ENCODE measurements at regions not wholly inside any gene's neighbourhood (a gene's known extent, or its start where the extent isn't known, plus 50 kb on each side); places are given as distances from the start of the nearest gene placed in this dataset.

GRCh38 chr2:215868846-215869543, 144.4 kb downstream of the MREG start:
- ATAC-seq (ENCODE audit: low read depth) (no peak), DNase-seq (no peak)
- no peak overlapping the region for H3K4me3 Mint-ChIP-seq
- no peak overlapping the region for H3K27ac ChIP-seq (ENCODE audit: low read length in 2 of 2)
- intact Hi-C loops (cut with micrococcal nuclease) = no loop called here
- H3K4me3 ChIP-seq (ENCODE audit: control extremely low read depth in 1 of 5, extremely low read depth in 1 of 5, insufficient read depth in 1 of 5, low read depth in 2 of 5, low read length in 4 of 5) = no peak overlapping the region
- no peaks in the 10 kb centered on the region for H3K36me3 ChIP-seq (replicated peaks in 1 of 2; ENCODE audit: control extremely low read depth in 1 of 2, control insufficient read depth in 1 of 2, extremely low read depth in 1 of 2, insufficient read depth in 2 of 2, low read length in 1 of 2)
- no peak overlapping the region for H3K4me2 ChIP-seq (replicated peaks; ENCODE audit: low read depth, low read length, poor library complexity, severe bottlenecking)
- H3K27ac Mint-ChIP-seq = no peak overlapping the region
- ChIA-PET CTCF (no interaction called here), POLR2A (no interaction called here)
- no peaks in the 10 kb centered on the region for H3K9me3 Mint-ChIP-seq (ENCODE audit: insufficient read depth)
- H2AFZ ChIP-seq (ENCODE audit: insufficient read depth, low read depth, low read length, poor library complexity, severe bottlenecking) = no peak overlapping the region
- no peaks in the 10 kb centered on the region for H3K4me1 Mint-ChIP-seq
- H3K4me1 ChIP-seq (ENCODE audit: control insufficient read depth in 2 of 2, insufficient read depth in 2 of 2, low read length in 2 of 2) = no peaks in the 10 kb centered on the region
- peaks cover 0 to 7% (median 3%) of the 10 kb centered on the region in 4 experiments for H3K27me3 ChIP-seq (replicated peaks in 1 of 4; ENCODE audit: control extremely low read depth in 1 of 4, control insufficient read depth in 3 of 4, insufficient read depth in 4 of 4, low read length in 3 of 4)
- no peaks in the 10 kb centered on the region for H3K79me2 ChIP-seq (ENCODE audit: control insufficient read depth, insufficient read depth, low read length)
- H4K20me1 ChIP-seq (ENCODE audit: control insufficient read depth, insufficient read depth, low read length, poor library complexity, severe bottlenecking) = no peaks in the 10 kb centered on the region
- peaks cover 25% of the 10 kb centered on the region for H3K27me3 Mint-ChIP-seq
- no peak overlapping the region for H3K9ac ChIP-seq (ENCODE audit: low read length)
- no CpG with 5 or more reads among the region's 4 CpGs for WGBS (ENCODE audit: insufficient coverage)
- H3K9me3 ChIP-seq (ENCODE audit: control extremely low read depth in 1 of 3, control insufficient read depth in 2 of 3, insufficient read depth in 1 of 3, low read length in 2 of 3) = peaks cover 0 to 2% (median 0%) of the 10 kb centered on the region in 3 donors
- TF ChIP-seq, protein P1, sequence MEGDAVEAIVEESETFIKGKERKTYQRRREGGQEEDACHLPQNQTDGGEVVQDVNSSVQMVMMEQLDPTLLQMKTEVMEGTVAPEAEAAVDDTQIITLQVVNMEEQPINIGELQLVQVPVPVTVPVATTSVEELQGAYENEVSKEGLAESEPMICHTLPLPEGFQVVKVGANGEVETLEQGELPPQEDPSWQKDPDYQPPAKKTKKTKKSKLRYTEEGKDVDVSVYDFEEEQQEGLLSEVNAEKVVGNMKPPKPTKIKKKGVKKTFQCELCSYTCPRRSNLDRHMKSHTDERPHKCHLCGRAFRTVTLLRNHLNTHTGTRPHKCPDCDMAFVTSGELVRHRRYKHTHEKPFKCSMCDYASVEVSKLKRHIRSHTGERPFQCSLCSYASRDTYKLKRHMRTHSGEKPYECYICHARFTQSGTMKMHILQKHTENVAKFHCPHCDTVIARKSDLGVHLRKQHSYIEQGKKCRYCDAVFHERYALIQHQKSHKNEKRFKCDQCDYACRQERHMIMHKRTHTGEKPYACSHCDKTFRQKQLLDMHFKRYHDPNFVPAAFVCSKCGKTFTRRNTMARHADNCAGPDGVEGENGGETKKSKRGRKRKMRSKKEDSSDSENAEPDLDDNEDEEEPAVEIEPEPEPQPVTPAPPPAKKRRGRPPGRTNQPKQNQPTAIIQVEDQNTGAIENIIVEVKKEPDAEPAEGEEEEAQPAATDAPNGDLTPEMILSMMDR (IDR thresholded peaks at IDR 0.05) = no peak
- no peak for TF ChIP-seq EZH2 (IDR thresholded peaks at IDR 0.05; ENCODE audit: borderline replicate concordance, insufficient read depth, low read depth, low read length, poor library complexity, severe bottlenecking)

DNA sequence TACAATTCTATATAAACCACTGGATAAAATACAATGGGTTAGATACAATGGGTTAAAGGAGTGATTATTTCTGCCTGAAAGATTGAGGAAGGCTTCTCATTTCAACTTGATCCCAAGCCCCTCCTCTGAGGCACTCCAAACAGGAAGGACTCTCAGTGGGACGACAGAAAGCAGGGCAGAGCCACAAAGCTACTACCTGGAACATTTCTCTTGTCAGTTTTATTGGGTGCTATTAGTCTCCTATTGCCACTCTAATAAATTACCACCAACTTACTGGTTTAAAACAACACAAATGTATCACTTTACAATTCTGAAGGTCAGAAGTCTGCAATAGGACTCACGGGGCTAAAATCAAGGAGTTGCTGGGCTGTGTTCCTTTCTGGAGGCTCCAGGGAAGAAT, 146.7 kb downstream of the MREG start:
- TF ChIP-seq EZH2 (IDR thresholded peaks at IDR 0.05; ENCODE audit: borderline replicate concordance, insufficient read depth, low read depth, low read length, poor library complexity, severe bottlenecking) = no peak
- TF ChIP-seq, protein P1 (IDR thresholded peaks at IDR 0.05) = no peak
- H3K4me2 ChIP-seq (replicated peaks; ENCODE audit: low read depth, low read length, poor library complexity, severe bottlenecking) = no peak overlapping the region
- H3K9me3 ChIP-seq (ENCODE audit: control extremely low read depth in 1 of 3, control insufficient read depth in 2 of 3, insufficient read depth in 1 of 3, low read length in 2 of 3) = peaks cover 0 to 2% (median 0%) of the 10 kb centered on the region in 3 donors
- Mint-ChIP-seq H3K27me3 (peaks cover 32% of the 10 kb centered on the region), H3K4me3 (no peak overlapping the region), H3K4me1 (no peaks in the 10 kb centered on the region), H3K27ac (no peak overlapping the region), H3K9me3 (ENCODE audit: insufficient read depth) (no peaks in the 10 kb centered on the region)
- H3K4me1 ChIP-seq (ENCODE audit: control insufficient read depth in 2 of 2, insufficient read depth in 2 of 2, low read length in 2 of 2) = no peaks in the 10 kb centered on the region
- intact Hi-C loops (cut with micrococcal nuclease) = no loop called here
- POLR2A ChIA-PET = no interaction called here
- H3K27me3 ChIP-seq (replicated peaks in 1 of 4; ENCODE audit: control extremely low read depth in 1 of 4, control insufficient read depth in 3 of 4, insufficient read depth in 4 of 4, low read length in 3 of 4) = peaks cover 0 to 7% (median 3%) of the 10 kb centered on the region in 4 experiments
- no peaks in the 10 kb centered on the region for H3K36me3 ChIP-seq (replicated peaks in 1 of 2; ENCODE audit: control extremely low read depth in 1 of 2, control insufficient read depth in 1 of 2, extremely low read depth in 1 of 2, insufficient read depth in 2 of 2, low read length in 1 of 2)
- no peak overlapping the region for H2AFZ ChIP-seq (ENCODE audit: insufficient read depth, low read depth, low read length, poor library complexity, severe bottlenecking)
- DNase-seq (no peak), ATAC-seq (ENCODE audit: low read depth) (no peak)
- CTCF ChIA-PET = no interaction called here
- no peak overlapping the region for H3K9ac ChIP-seq (ENCODE audit: low read length)
- no peaks in the 10 kb centered on the region for H4K20me1 ChIP-seq (ENCODE audit: control insufficient read depth, insufficient read depth, low read length, poor library complexity, severe bottlenecking)
- H3K27ac ChIP-seq (ENCODE audit: low read length in 2 of 2) = no peak overlapping the region
- no peaks in the 10 kb centered on the region for H3K79me2 ChIP-seq (ENCODE audit: control insufficient read depth, insufficient read depth, low read length)
- WGBS (ENCODE audit: insufficient coverage) = 56% methylated on average over 2 of the region's 2 CpGs
- H3K4me3 ChIP-seq (ENCODE audit: control extremely low read depth in 1 of 5, extremely low read depth in 1 of 5, insufficient read depth in 1 of 5, low read depth in 2 of 5, low read length in 4 of 5) = no peak overlapping the region
